ENCODE measurements at regions not wholly inside any gene's neighbourhood (a gene's known extent, or its start where the extent isn't known, plus 50 kb on each side); places are given as distances from the start of the nearest gene placed in this dataset.

GRCh38 chr12:124673801-124674617 is 106.6 kb upstream of the NCOR2 start:
- DNase-seq: no peak

- peak; percentile 80 to 93 (median 86) for DNase-seq
Measured at GRCh38 chr12:124669271-124669721, 101.9 kb upstream of the NCOR2 start.

- peak; percentile 53 to 77 (median 74) for DNase-seq
Measured at GRCh38 chr12:124668602-124669001, 101.2 kb upstream of the NCOR2 start.

- no peak for DNase-seq
Measured at GRCh38 chr12:124667506-124668326, 100.3 kb upstream of the NCOR2 start.

- no peak for DNase-seq
Measured at GRCh38 chr12:124666722-124667259, 99.4 kb upstream of the NCOR2 start.

- no peak for DNase-seq
Measured at GRCh38 chr12:124665511-124665910, 98.1 kb upstream of the NCOR2 start.

- peak; percentile 35 to 59 (median 39) for DNase-seq
Measured at GRCh38 chr12:124664395-124665111, 97.1 kb upstream of the NCOR2 start.

GRCh38 chr12:124663771-124664366 is 96.5 kb upstream of the NCOR2 start:
- DNase-seq: no peak

- DNase-seq: no peak
Measured at GRCh38 chr12:124663206-124663605, 95.8 kb upstream of the NCOR2 start.

GRCh38 chr12:124661341-124661740 is 93.9 kb upstream of the NCOR2 start:
- DNase-seq: peak; percentile 28 to 50 (median 44)

GRCh38 chr12:124660851-124661250 is 93.4 kb upstream of the NCOR2 start:
- DNase-seq: no peak

GRCh38 chr12:124658806-124659402 is 91.5 kb upstream of the NCOR2 start:
- no peak for DNase-seq

- no peak for DNase-seq
Measured at GRCh38 chr12:124658302-124658701, 90.9 kb upstream of the NCOR2 start.

GRCh38 chr12:124656947-124657434 is 89.6 kb upstream of the NCOR2 start:
- no peak for DNase-seq

GRCh38 chr12:124655698-124656516 is 88.5 kb upstream of the NCOR2 start:
- DNase-seq: peak; percentile 81 to 96 (median 90)

- DNase-seq: peak in 2 of 4 experiments; percentile 20 to 32
Measured at GRCh38 chr12:124655048-124655697, 87.8 kb upstream of the NCOR2 start.

- no peak for DNase-seq
Measured at GRCh38 chr12:124654666-124655047, 87.2 kb upstream of the NCOR2 start.

- peak; percentile 34 to 56 (median 44) for DNase-seq
Measured at GRCh38 chr12:124653169-124653931, 85.9 kb upstream of the NCOR2 start.

GRCh38 chr12:124652661-124653060 is 85.2 kb upstream of the NCOR2 start:
- DNase-seq: no peak

Data from suppressor macrophage (primary cell).